SU-DHL-6 (cell line): ENCODE measurements at regions not wholly inside any gene's neighbourhood (a gene's known extent, or its start where the extent isn't known, plus 50 kb on each side); places are given as distances from the start of the nearest gene placed in this dataset.

Experiments used
- H2AFZ ChIP-seq: fragments of 200-600 bp; sonication (generic); 2 replicates; pipeline ENCODE4 v1.6.1; 2014; ENCODE audit warnings: low read depth, mild to moderate bottlenecking, moderate library complexity, mixed read lengths, antibody characterized with exemption, low read length; ENCODE audit not compliant: severe bottlenecking
- H3F3A ChIP-seq: fragments of 200-600 bp; shearing (Covaris generic); 2 replicates; pipeline ENCODE4 v1.6.0; 2016; ENCODE audit warnings: antibody characterized with exemption, mild to moderate bottlenecking; ENCODE audit not compliant: insufficient read depth
- H3K27ac ChIP-seq: fragments of 200-600 bp; sonication (generic); 2 replicates; pipeline ENCODE4 v1.5.1; 2016; ENCODE audit warnings: low read depth, mild to moderate bottlenecking, low read length, moderate library complexity, mixed read lengths
- H3K27me3 ChIP-seq: fragments of 200-600 bp; sonication (generic), shearing (Covaris generic); 2 replicates; pipeline ENCODE4 v1.6.0; 2014; ENCODE audit warnings: mild to moderate bottlenecking, low read length
- H3K36me3 ChIP-seq: fragments of 200-600 bp; sonication (generic); 2 replicates; pipeline ENCODE4 v1.6.1; 2014; ENCODE audit warnings: mild to moderate bottlenecking, low read length, mixed read lengths
- H3K4me2 ChIP-seq: fragments of 300-600, 200-600 bp; shearing (Covaris generic), sonication (generic); 2 replicates; pipeline ENCODE4 v1.6.0; 2014; ENCODE audit warnings: low read length, low read depth, mild to moderate bottlenecking; ENCODE audit not compliant: poor library complexity, severe bottlenecking
- H3K4me3 ChIP-seq: fragments of 200-600 bp; sonication (generic); 2 replicates; pipeline ENCODE4 v1.5.1; 2014; ENCODE audit warnings: antibody characterized with exemption, low read length, mild to moderate bottlenecking, mixed read lengths; ENCODE audit not compliant: insufficient read depth, poor library complexity, severe bottlenecking
- H3K79me2 ChIP-seq: fragments of 200-600 bp; sonication (generic); 2 replicates; pipeline ENCODE4 v1.6.1; 2014; ENCODE audit warnings: mild to moderate bottlenecking, low read length, moderate library complexity; ENCODE audit not compliant: insufficient read depth
- H3K9ac ChIP-seq: fragments of 200-600 bp; sonication (generic); 2 replicates; pipeline ENCODE4 v1.7.0; 2014; ENCODE audit warnings: mild to moderate bottlenecking, low read length
- H3K9me2 ChIP-seq: fragments of 200-600 bp; sonication (generic); replicated peaks from 2 replicates; pipeline ENCODE4 v1.6.1; 2014; ENCODE audit warnings: low read length; ENCODE audit not compliant: insufficient read depth
- H3K9me3 ChIP-seq: fragments of 200-600 bp; sonication (generic); 2 replicates; pipeline ENCODE4 v1.6.1; 2014; ENCODE audit warnings: low read length, mixed read lengths; ENCODE audit not compliant: insufficient read depth
- H4K20me1 ChIP-seq: fragments of 200-600 bp; sonication (generic); 2 replicates; pipeline ENCODE4 v1.6.1; 2014; ENCODE audit warnings: low read depth, mild to moderate bottlenecking, antibody characterized with exemption, low read length, moderate library complexity, mixed read lengths
- EZH2phosphoT487 ChIP-seq: fragments of 200-600 bp; sonication (generic), shearing (Covaris generic); conservative IDR thresholded peaks from 2 replicates; pipeline ENCODE4 v1.6.1; 2018; ENCODE audit warnings: mild to moderate bottlenecking, antibody characterized with exemption, low read length, moderate library complexity, mixed read lengths
- TF ChIP-seq, protein P1 (sequence below): fragments of 200-600 bp; sonication (generic); IDR thresholded peaks from one replicate; pipeline ENCODE4 v1.5.1; 2017; ENCODE audit warnings: antibody characterized with exemption, mild to moderate bottlenecking, low read length, moderate library complexity; ENCODE audit not compliant: insufficient read depth, poor library complexity, severe bottlenecking

DNA sequence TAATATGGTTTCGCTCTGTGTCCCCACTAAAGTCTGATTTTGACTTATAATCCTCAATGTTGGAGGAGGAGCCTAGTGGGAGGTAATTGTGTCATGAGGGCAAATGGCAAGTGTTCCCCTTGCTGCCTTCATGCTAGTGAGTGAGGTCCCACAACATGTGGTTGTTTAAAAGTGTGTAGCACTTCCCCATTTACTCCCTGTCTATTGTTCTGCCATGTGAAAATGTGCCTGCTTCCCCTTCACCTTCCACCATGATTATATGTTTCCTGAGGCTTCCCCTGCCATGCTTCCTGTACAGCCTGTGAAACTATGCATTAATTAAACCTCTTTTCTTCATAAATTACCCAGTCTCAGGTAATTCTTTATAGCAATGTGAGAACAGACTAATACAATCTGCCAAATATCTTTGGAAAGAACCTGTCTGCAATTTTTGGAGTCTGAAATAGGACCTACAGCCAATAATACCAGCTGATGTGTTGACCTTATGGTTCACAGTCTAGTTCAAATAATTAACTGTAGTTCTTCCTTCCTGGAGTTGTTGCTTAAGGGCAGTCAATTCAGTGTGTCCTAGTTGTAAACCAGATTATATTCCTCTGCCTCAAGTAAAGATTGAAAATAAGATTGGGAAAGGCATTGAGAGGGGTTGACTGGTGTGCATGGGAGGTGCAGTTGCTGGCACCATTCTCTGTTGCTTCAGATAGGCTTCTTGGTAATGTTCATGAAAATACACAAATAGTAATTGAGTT, 1442.9 kb downstream of the SLITRK1 start:
- no peak overlapping the region for H3K9ac ChIP-seq
- no peak overlapping the region for H3K4me3 ChIP-seq
- H3K9me2 ChIP-seq = no peaks in the 10 kb centered on the region
- H3K27me3 ChIP-seq = no peaks in the 10 kb centered on the region
- H3K4me2 ChIP-seq = no peak overlapping the region
- H3K27ac ChIP-seq = no peak overlapping the region
- H3K36me3 ChIP-seq = no peaks in the 10 kb centered on the region
- H4K20me1 ChIP-seq = no peaks in the 10 kb centered on the region
- no peaks in the 10 kb centered on the region for H3K79me2 ChIP-seq
- TF ChIP-seq, protein P1, sequence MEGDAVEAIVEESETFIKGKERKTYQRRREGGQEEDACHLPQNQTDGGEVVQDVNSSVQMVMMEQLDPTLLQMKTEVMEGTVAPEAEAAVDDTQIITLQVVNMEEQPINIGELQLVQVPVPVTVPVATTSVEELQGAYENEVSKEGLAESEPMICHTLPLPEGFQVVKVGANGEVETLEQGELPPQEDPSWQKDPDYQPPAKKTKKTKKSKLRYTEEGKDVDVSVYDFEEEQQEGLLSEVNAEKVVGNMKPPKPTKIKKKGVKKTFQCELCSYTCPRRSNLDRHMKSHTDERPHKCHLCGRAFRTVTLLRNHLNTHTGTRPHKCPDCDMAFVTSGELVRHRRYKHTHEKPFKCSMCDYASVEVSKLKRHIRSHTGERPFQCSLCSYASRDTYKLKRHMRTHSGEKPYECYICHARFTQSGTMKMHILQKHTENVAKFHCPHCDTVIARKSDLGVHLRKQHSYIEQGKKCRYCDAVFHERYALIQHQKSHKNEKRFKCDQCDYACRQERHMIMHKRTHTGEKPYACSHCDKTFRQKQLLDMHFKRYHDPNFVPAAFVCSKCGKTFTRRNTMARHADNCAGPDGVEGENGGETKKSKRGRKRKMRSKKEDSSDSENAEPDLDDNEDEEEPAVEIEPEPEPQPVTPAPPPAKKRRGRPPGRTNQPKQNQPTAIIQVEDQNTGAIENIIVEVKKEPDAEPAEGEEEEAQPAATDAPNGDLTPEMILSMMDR = no peak
- TF ChIP-seq EZH2phosphoT487 = no peak
- no peaks in the 10 kb centered on the region; the same call in 1 of the 2 replicates for H3K9me3 ChIP-seq
- H2AFZ ChIP-seq = no peak overlapping the region
- H3F3A ChIP-seq = no peaks in the 10 kb centered on the region

DNA sequence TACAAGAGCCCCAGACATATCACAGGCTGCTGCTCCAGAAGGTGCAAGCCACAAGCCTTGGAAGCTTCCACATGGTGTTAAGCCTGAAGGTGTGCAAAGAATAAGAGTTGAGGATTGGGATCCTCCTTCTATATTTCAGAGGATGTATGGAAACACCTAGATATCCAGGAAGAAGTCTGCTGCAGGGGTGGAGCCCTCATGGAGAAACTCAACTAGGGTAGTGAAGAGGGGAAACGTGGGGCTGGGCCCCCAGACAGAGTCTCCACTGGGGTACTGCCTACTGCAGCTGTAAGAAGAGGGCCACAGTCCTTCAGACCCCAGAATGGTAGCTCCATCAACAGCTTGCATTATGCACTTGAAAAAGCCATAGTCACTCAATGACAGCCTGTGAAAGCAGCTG, 1444.0 kb downstream of the SLITRK1 start:
- Histone ChIP-seq H3K27ac (no peak overlapping the region), H2AFZ (no peak overlapping the region), H3K9me2 (no peaks in the 10 kb centered on the region), H3K4me2 (no peak overlapping the region), H3K4me3 (no peak overlapping the region), H3K79me2 (no peaks in the 10 kb centered on the region), H3K9me3 (no peaks in the 10 kb centered on the region; the same call in 1 of the 2 replicates), H3K9ac (no peak overlapping the region), H3F3A (no peaks in the 10 kb centered on the region), H3K36me3 (no peaks in the 10 kb centered on the region), H4K20me1 (no peaks in the 10 kb centered on the region), H3K27me3 (no peaks in the 10 kb centered on the region)
- TF ChIP-seq, protein P1 = no peak
- TF ChIP-seq EZH2phosphoT487 = no peak

DNA sequence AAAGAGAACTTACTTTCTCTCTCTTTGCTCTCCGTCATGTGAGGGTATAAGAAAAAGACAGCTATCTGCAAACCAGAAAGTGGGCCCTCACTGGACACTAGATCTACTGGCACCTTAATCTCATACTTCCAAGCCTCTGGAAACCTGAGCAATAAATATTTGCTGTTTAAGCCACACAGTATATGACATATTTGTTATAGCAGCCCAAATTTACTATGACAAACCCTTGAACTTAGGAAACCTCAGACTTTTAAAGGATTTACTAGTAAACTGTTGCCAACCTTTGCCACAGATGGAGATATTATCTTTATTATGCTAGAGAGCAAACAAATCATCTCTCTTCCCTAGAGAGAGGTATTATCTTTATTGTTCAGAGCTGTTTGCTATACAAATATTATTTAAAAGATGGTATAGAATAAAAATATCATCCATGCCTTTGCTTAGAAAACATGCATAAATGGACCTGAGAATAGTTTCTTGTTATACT, 1446.1 kb downstream of the SLITRK1 start:
- no peaks in the 10 kb centered on the region for H4K20me1 ChIP-seq
- TF ChIP-seq, protein P1 = no peak
- no peak for TF ChIP-seq EZH2phosphoT487
- H2AFZ ChIP-seq = no peak overlapping the region
- H3K9me3 ChIP-seq = no peaks in the 10 kb centered on the region; the same call in 1 of the 2 replicates
- H3K36me3 ChIP-seq = no peaks in the 10 kb centered on the region
- no peak overlapping the region for H3K4me3 ChIP-seq
- no peak overlapping the region for H3K9ac ChIP-seq
- no peaks in the 10 kb centered on the region for H3K79me2 ChIP-seq
- H3K27ac ChIP-seq = no peak overlapping the region
- H3K27me3 ChIP-seq = no peaks in the 10 kb centered on the region
- H3K9me2 ChIP-seq = no peaks in the 10 kb centered on the region
- H3F3A ChIP-seq = no peaks in the 10 kb centered on the region
- no peak overlapping the region for H3K4me2 ChIP-seq
